Glomerular visceral epithelial cell (primary cell): ENCODE measurements at regions not wholly inside any gene's neighbourhood (a gene's known extent, or its start where the extent isn't known, plus 50 kb on each side); places are given as distances from the start of the nearest gene placed in this dataset.

Experiments used
- DNase-seq: peaks from one replicate; pipeline ENCODE4 v3.0.0-alpha.2; 2016; ENCODE audit errors: extremely low spot score

DNA sequence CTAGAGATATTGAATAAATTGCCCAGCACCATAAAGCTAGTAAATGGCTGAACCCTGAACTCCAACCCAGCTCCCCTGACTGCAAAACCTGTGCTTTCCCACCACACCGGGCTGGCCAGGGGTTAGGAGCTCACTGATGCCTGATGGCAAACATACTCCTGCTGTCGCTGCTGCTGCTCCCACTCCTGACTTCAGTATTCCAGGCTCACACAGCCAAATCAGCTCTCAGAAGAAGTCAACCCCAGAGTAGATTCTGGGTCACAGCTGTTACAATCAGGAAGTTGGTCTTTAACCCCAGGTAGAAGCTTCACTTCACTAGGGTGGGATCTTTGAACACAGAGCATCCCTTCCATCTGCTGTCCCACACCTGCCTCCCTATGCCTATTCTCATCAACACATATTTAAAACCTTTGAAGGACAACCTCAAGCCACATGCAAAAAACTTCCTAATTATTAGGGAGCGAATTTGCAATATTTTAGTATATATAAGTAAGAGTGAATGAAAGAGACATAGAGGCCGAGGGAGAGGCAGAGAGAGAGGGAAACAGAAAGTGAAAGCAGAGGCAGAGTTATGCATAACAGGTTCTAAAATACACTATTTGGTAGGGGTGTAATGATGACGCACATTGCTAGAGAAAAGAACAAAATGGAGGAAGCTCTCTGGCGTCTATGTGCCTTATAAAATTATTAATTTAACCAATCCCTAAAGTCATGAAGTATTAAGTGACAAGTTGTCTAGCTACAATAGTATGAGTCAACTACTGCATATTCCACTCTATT lies 99.4 kb upstream of the SERP2 start:
- DNase-seq = no peak

DNA sequence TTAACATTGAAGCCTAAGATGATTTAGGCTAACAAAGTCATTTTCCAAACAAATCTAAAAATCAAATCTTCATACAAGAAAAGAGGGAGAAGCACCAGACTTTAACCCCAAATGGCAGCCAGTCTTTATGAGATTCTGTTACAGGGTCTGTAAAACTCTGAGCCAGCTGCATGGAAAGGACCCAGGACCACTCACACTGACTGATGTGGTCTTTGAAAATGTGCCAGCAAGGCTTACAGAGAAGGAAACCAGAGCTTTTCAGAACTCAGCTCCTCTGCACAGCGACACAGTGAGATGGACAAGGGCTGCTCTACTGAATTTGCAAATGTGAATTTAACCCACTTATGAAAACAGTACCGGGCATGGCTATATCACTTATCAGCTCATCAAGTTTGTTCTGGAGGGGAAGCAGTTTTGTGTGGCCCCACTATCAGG lies 98.8 kb upstream of the SERP2 start:
- DNase-seq = no peak

DNA sequence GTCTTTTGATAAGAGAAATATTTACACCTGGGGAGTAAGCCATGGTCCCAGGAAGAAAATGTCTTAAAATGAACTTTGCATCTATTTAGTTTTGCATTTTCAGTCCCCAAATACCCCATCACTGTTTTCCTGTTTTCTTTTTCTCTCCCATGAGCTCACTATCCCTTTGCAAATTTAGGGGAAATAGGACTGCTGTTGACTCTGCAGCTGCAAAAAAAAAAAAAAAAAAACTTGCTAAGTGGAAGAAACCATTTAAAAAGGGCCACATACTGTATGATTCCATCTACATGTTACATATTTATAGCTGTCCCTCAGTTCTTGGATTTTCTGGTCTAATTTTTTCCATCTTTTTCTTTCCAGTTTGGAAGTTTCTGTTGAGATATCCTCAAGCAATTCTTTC lies 98.2 kb upstream of the SERP2 start:
- no peak for DNase-seq

DNA sequence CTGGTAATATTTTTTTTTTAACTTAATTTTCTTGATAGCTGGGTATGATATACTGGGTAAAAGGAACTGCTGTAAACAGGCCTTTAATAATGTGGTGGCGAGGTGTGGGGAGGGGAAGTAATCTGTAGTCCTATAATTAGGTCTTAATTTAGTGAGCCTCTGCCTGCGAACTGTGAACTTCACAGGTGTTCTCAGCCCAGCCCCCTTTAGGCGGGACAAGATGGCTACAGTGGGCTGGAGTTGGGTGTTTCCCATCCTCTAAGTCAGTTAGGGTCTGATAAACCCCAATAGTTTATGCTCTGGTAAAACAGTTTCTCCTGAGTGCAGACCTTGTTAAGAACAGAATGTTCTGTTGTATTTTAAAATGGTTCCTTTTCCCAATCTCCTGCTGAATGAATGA lies 97.6 kb upstream of the SERP2 start:
- no peak for DNase-seq

DNA sequence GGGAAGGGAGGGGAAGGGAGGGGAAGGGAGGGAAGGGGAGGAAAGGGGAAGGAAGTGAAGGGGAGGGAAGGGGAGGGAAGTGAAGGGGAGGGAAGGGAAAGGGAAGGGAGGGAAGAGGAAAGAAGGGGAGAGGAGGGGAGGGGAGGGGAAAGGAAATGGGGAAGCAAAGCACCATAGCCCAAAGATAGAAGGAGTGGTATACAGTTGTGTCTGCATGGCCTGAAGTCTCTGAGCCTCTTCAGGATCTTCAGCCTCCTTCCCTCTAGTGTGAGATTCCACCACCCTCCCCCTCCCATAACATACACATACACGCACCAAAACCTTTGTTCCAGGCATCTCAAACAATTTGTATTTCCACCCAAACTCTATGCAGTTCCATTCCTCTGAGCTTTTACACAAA lies 96.2 kb upstream of the SERP2 start:
- DNase-seq = no peak

DNA sequence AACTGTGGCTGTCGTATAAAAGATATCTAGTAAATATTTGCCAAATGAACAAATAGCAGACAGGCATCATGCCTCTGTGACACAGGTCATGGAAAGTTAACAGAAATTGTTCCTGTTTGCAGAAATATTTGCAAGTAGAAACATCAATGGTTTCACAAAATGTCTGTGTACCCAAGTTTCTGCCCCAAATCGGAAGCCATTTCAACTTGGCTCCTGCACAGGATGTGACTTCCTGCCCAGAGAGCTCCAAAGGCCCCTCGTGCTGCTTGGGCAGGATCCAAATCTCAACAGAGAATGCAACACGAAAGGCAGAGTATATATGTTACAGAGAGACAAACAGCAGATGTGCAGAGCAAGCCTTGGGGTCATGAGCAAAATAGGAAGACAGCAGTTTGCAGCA lies 95.5 kb upstream of the SERP2 start:
- no peak for DNase-seq

DNA sequence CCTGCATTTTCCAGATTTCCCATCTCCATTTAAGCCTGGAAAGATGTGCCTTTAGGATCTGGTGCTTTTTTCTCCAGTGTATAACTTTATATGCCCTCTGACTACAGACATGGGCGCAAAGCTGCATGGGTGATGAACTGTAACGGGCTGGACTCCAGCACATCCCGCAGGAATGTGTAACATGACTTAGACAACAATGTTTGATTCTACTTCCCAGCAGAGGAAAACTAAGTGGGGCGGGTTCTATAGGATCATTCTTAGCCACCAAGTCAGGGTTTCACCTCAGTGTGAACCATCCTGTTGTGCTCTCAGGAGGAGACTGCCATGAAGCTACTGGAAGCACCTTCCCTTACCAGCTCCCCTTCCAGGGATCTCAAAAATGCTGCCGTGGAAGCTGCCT lies 93.2 kb upstream of the SERP2 start:
- DNase-seq = peak; percentile 89

DNA sequence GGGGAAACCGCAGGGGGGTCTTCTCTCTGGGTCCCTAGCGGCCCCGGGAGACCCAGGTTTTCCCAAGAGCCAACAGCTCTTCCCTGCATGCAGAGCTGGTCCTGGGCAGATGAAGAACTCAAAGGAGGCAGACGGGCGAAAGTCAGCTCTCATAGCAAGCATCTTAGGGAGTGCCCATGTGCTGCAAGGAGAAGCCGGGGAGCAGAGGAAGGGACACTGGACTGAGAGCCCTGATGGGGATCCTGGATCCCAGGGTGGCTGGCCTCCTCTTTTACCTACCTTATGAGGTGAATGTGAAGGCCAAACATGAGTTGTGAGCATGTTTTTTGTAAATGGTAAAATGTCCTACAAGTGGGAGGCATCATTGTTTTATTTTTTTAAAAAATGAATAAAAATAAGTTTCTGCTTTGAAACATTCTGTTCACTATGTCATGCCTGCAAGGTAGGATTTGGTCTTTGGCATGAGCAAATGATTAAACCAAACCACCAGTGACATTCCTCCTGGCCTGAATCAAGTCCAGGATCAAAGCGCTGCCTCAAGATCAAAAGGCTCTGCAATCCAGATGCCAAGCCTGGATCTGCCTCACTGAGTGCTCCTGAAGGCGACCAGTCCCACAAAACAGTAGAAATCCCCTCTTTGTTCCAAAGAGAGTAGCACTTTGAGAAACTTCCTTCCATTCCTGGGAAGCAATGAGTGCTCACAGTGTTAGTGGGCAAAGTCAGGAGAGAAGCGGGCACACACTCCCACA lies 92.2 kb upstream of the SERP2 start:
- peak; percentile 87 for DNase-seq

DNA sequence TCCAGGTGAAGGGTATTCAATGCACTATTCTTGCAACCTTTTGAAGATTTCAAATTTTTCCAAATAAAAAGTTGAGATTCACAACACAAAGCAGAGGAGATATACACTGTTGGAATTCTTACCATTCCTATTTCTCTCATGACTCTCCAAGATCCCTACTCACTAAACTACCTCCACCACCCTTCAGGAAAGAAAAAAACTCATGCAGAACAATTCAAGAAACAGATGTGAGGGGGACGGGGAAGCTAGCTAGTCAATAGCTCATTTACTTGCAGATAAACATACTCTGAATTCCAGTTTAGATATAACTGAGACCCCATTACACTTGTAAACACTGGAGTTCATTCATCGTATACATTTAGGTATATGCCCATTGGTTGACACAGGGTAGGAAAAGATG lies 90.0 kb upstream of the SERP2 start:
- no peak for DNase-seq

DNA sequence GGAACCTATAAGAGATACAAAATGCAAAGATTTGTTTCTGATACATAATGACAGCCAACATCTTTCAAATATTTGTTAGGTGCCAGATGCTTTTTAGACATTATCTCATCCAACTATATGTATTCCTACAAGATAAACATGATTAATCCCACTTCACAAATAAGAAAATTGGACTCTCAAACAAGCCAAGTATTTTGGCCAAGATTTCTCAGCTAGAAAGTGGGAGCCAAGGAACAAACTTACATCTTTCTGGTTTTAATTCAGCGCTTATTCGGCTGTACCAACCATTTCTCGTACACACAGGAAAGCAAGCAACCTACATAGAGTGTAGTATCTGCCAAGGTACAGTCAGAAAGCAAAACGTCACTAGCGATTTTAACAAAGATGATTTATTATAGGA lies 85.7 kb upstream of the SERP2 start:
- DNase-seq = no peak

DNA sequence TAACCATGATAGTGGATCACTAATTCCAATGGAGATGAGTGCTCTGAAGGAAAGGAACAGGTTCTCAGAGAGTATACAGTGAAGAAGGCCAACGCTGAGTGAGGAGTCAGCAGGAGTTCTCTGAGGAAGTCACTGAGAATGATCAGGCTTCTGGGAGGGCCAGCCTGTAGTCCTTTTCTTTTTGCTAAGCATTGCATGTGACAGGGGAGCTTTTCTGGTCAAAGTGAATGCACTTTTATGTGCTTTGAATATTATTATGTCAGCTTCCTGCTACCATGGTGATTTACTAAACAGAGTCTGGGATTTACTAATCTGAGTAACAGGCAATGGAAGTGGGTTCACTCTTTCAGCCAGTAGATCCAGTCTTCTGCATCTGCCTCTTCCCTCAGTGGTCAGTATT lies 81.1 kb upstream of the SERP2 start:
- DNase-seq = no peak

DNA sequence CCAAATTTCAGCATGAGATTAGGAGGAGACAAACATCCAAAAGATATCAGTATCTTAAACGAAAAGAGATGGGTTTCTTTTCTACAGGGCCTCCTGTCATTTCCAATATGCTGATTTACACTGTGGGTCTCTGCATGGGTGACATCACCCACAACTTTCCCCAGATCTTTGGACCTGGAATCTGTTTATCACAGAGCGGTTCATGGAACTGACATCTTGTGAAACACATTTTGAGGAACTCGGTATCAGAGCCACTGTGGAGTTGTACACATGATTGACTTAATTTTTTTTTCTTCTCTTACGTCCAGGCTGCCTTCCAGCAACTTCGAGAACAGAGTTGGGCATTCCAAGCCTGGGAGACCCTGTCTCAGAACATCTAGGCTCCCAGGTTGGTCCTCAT lies 80.2 kb upstream of the SERP2 start:
- no peak for DNase-seq

DNA sequence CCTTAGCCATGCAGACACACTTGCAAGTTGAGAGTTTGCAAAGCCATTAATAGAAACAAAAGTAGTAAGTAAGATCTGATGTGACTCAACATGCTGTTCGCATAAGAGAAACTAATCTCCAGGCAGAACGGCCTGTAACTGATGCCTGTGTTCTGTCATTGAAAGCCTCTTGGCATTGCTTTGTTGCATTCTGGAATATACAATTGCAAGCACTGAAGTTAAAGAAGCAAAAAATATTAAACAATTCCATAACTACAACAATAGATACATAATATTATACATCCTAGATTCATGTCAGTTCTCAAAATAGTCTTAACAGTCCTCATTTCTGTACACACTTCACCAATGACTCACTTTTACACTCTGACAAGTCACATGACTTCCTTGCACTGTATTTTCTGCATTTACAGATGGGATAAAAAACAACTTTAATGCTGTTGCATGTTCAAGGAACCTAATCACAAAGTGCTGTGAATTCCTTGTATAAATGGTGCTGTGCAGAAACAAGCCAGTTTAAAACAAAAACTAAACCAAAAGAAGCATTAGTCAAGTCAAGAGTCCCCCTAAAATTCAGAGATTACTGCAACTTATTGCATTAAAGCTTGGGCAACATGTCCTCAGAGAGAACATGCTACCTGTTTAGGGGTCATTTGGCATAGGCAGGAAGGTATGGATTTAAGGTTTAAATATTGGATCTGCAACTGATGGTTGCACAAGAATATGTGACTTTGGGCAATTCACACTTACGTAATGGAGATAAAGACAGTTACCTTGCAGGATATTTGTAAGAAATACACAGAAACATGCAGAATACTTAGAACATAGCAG lies 79.5 kb upstream of the SERP2 start:
- no peak for DNase-seq

DNA sequence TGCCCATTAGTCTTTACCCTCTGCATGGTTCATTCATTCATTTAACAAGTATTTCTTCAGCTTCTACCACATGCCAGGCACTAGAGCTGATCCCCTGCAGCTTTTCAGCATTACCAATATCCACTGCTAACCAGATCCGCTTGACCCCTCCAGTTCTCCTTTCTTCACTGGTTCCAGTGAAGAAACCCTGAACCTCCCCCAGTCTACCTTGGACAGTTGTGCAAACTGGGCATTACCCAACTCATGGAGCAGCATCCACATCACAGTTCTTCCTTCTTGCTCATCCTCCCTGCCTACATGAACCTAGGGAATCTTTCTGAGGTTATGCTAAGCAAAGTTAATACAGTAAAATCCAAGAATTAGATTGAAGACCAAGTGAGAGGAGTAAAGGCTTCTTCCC lies 78.7 kb upstream of the SERP2 start:
- DNase-seq = no peak

DNA sequence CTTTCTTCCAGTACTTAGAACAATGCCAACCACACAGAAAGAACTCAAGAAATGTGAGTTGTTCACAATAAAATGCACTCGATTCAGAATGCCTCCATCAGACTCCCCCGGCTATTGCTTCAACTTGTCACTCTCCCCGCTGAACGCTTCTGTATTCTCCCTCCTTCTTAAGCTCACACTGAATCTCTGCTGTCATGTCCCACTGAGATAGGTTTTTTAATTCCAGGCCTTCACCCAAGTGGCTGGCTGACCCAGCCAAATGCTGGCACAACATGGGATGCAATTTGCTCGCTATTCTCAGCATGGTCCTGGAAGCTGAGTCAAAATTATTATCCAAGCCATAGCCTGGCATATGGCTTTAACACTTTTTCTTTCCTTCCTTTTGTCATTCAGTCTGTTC lies 76.8 kb upstream of the SERP2 start:
- DNase-seq = no peak

DNA sequence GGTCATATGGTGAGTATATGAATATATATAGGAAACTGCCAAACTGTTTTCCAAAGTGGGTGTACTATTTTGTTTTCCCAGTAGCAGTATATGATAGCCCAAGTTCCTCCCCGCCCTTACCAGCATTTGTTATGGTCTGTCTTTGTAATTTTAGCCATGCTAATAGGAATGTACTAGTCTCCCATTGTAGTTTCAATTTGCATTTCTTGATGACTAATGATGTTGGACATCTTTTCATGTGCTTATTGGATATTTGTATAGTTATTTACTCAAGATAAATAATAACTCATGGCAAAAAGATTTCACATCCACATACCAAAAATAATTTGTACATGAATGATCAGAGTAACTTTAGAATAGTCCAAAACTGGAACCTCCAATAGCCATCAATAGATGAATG lies 75.3 kb upstream of the SERP2 start:
- no peak for DNase-seq

DNA sequence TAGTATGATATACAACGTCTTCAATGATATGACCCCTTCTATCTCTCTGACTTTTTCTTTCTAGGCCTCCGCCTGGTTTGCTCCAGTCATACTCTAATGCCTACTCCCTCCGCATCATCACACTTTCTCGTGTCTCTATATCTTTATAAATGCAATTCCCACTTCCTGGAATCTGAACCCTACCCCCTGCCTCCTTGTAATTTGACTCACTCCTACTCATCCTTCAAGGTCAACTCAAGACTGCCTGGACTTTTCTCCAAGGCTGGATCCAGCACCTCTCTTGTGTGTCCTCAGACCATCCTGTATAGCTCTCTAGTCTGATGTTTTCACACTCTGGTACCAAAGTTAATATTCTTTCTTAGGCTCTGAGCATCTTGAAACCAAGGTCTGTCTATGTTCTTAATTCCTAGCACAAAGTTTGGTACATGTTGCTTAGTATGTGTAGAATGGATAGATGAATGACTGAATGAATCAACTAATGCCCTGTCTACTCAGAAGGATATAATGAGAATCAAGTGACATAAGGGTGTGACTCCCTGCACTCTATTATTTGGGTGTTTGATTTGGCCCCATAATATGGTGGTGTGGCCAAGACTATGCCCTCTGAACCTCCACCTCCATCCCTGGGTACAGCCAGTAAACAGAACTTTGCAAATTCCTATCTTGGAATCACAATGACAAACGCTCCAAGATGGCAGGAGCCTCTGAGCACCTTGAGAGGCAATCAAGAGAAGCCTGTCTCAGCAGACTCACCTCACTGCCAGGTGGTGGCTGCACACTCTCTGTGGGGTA lies 74.3 kb upstream of the SERP2 start:
- no peak for DNase-seq

DNA sequence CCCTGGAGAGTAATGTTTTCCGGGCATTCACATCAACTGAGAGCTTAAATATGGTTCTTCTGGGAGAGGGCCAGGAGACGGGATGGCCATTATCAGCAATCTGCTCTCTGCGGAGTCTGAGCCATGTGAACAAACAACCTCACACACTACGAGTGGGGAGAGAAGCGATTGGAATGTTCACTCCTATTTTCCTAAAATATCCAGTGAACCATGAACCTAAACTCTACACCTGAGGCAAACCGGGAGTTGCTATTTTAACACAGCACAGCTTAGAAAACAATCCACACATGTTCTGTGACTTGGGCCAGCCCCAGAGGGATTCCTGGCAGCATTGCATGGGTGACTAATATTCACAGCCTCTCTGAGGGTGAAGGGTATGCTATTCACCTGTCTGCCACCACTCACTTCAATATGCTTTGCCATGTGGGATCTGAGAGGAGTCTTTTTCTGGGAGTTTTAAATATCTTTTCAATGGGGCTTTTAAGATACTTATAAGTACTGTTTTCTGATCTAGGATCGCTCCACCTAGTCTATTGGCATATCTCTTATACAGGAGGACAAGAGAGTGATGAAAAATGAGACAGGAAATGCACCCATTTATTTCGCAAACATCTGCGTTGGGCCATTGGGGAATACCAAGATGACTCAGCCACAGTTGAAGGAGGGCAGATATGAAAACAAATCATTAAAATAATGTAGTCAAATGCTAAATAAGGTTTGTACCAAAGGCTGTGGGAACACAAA lies 72.6 kb upstream of the SERP2 start:
- peak; percentile 84 for DNase-seq

DNA sequence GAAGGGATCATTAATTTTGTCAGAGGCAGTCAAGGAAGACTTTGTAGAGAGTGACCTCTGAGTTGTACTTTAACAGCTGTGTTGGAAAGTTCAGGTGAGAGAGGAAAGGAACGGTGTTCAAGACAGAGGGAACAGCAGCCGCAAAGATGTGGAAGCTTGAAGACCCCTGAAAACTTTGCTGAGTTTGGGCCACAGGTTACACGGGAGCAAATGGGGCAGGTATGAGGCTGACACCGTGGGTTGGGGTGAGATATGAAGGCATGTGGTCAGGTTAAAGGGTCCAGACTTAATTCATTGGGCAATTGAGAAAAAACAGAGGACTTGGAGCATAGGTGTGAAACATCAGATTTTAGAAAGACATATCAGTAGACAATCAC lies 72.0 kb upstream of the SERP2 start:
- DNase-seq = no peak

DNA sequence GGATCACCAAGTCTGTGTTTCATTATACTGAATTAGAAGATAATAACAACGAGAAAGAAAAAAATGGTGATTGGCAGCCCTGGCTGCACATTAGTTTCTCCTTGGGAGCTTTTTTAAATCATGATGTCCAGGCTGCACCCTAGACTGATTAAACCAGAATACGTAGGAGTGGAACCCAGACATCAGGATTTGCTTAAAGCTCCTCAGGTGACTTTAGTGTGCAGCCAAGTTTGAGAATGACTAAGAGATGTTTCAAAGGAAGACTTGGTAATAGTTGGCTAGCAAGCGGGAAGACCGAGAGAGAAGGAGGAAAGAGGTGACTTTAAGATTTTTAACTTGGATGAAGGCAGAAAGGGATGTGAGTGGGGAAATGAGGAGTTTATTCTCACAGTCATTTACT lies 71.4 kb upstream of the SERP2 start:
- DNase-seq = no peak

DNA sequence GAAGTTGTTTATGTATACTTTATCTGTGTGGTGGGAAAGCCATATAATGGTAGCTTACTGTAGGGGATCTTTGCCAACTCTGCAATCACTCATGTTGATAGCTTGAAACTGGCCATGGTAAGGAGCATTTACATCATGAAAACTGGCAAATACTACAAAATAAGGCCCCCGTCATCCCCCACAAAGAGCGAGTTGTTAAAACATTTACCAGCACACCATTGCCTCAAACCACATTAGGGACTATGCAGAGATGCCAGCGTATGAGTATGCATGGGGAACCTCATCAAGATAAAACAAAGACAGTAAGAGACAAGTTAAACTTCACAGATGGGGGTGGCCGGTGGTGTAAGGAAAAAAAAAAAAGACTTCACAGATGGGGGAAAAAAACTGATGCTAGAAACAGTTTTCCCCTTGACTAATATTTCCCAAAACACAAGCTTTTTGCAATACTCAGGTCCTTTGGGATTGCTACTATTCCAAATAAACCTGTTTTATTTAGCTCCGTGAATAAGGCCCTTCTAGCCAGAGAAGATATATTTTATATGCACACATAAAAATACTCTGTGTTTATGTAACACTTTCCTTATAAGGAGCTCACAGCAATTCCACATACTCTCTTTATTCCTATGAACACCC lies 70.6 kb upstream of the SERP2 start:
- peak; percentile 72 for DNase-seq
